ENCODE measurements at regions not wholly inside any gene's neighbourhood (a gene's known extent, or its start where the extent isn't known, plus 50 kb on each side); places are given as distances from the start of the nearest gene placed in this dataset.

GRCh38 chr22:48175721-48176120, 1413.3 kb downstream of the TBC1D22A start:
- TF ChIP-seq, protein P1, sequence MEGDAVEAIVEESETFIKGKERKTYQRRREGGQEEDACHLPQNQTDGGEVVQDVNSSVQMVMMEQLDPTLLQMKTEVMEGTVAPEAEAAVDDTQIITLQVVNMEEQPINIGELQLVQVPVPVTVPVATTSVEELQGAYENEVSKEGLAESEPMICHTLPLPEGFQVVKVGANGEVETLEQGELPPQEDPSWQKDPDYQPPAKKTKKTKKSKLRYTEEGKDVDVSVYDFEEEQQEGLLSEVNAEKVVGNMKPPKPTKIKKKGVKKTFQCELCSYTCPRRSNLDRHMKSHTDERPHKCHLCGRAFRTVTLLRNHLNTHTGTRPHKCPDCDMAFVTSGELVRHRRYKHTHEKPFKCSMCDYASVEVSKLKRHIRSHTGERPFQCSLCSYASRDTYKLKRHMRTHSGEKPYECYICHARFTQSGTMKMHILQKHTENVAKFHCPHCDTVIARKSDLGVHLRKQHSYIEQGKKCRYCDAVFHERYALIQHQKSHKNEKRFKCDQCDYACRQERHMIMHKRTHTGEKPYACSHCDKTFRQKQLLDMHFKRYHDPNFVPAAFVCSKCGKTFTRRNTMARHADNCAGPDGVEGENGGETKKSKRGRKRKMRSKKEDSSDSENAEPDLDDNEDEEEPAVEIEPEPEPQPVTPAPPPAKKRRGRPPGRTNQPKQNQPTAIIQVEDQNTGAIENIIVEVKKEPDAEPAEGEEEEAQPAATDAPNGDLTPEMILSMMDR (conservative IDR thresholded peaks at IDR 0.05; ENCODE audit: low read depth, low read length) = no peak
- TF ChIP-seq POLR2A (IDR thresholded peaks at IDR 0.05; ENCODE audit: low read depth, low read length) = no peak
- TF ChIP-seq CEBPB (IDR thresholded peaks at IDR 0.05; ENCODE audit: low read depth, low read length) = no peak
- TF ChIP-seq, protein P2, sequence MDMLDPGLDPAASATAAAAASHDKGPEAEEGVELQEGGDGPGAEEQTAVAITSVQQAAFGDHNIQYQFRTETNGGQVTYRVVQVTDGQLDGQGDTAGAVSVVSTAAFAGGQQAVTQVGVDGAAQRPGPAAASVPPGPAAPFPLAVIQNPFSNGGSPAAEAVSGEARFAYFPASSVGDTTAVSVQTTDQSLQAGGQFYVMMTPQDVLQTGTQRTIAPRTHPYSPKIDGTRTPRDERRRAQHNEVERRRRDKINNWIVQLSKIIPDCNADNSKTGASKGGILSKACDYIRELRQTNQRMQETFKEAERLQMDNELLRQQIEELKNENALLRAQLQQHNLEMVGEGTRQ (IDR thresholded peaks at IDR 0.05; ENCODE audit: low read depth, low read length) = no peak
- no peak for TF ChIP-seq CHD1 (IDR thresholded peaks at IDR 0.05; ENCODE audit: low read depth, low read length)
- no peak for TF ChIP-seq BHLHE40 (IDR thresholded peaks at IDR 0.05; ENCODE audit: low read depth, low read length)
- TF ChIP-seq MAFK (IDR thresholded peaks at IDR 0.05; ENCODE audit: low read depth, low read length) = no peak
- TF ChIP-seq, protein P3, sequence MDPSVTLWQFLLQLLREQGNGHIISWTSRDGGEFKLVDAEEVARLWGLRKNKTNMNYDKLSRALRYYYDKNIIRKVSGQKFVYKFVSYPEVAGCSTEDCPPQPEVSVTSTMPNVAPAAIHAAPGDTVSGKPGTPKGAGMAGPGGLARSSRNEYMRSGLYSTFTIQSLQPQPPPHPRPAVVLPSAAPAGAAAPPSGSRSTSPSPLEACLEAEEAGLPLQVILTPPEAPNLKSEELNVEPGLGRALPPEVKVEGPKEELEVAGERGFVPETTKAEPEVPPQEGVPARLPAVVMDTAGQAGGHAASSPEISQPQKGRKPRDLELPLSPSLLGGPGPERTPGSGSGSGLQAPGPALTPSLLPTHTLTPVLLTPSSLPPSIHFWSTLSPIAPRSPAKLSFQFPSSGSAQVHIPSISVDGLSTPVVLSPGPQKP (IDR thresholded peaks at IDR 0.05; ENCODE audit: borderline replicate concordance, low read depth, low read length) = no peak
- no peak for TF ChIP-seq NFE2L2 (IDR thresholded peaks at IDR 0.05; ENCODE audit: low read depth, low read length)
- no peak for TF ChIP-seq FOS (IDR thresholded peaks at IDR 0.05; ENCODE audit: low read depth, low read length)
- TF ChIP-seq RAD21 (IDR thresholded peaks at IDR 0.05; ENCODE audit: low read length) = no peak
- no peak for TF ChIP-seq MXI1 (IDR thresholded peaks at IDR 0.05; ENCODE audit: borderline replicate concordance, low read depth, low read length)
- no peak for TF ChIP-seq SMC3 (IDR thresholded peaks at IDR 0.05; ENCODE audit: low read depth, low read length)

Data from IMR-90 (cell line).